Endodermal cell (in vitro differentiated cells): ENCODE measurements at regions not wholly inside any gene's neighbourhood (a gene's known extent, or its start where the extent isn't known, plus 50 kb on each side); places are given as distances from the start of the nearest gene placed in this dataset.

ENCODE experiments used
- DNase-seq: peaks from one replicate; pipeline ENCODE4 v3.0.0-alpha.2; 2017
- H3K27ac ChIP-seq: 2 replicates; pipeline ENCODE4 v1.5.1; 2013; ENCODE audit warnings: mild to moderate bottlenecking, low read depth, low read length, moderate library complexity
- H3K27me3 ChIP-seq: 2 replicates; pipeline ENCODE4 v1.6.1; 2013; ENCODE audit warnings: mild to moderate bottlenecking, low read length, moderate library complexity; ENCODE audit not compliant: insufficient read depth, control insufficient read depth, poor library complexity, severe bottlenecking
- H3K36me3 ChIP-seq: 2 replicates; pipeline ENCODE4 v1.7.0; 2013; ENCODE audit warnings: mild to moderate bottlenecking, low read length, moderate library complexity; ENCODE audit not compliant: control insufficient read depth, insufficient read depth
- H3K4me1 ChIP-seq: one replicate; pipeline ENCODE4 v1.7.0; 2013; ENCODE audit warnings: low read length; ENCODE audit not compliant: control insufficient read depth, insufficient read depth
- H3K4me3 ChIP-seq: 2 replicates; pipeline ENCODE4 v1.5.1; 2013; ENCODE audit warnings: mild to moderate bottlenecking, low read length, moderate library complexity
- H3K9ac ChIP-seq: 2 replicates; pipeline ENCODE4 v1.6.1; 2013; ENCODE audit warnings: mild to moderate bottlenecking, low read length, moderate library complexity; ENCODE audit not compliant: poor library complexity, severe bottlenecking; ENCODE audit errors: extremely low read depth
- H3K9me3 ChIP-seq: 2 replicates; pipeline ENCODE4 v1.6.1; 2013; ENCODE audit warnings: mild to moderate bottlenecking, low read length, moderate library complexity; ENCODE audit not compliant: control insufficient read depth
- H3K27ac Mint-ChIP-seq: 2 replicates; pipeline ENCODE4 v1.8.0; 2020; ENCODE audit warnings: mixed read lengths
- H3K27me3 Mint-ChIP-seq: 2 replicates; pipeline ENCODE4 v1.8.0; 2021; ENCODE audit warnings: mild to moderate bottlenecking, mixed read lengths; ENCODE audit not compliant: insufficient read depth
- H3K36me3 Mint-ChIP-seq: 2 replicates; pipeline ENCODE4 v1.8.0; 2020; ENCODE audit warnings: low read depth, mixed read lengths
- H3K4me1 Mint-ChIP-seq: 2 replicates; pipeline ENCODE4 v1.8.0; 2020; ENCODE audit warnings: mixed read lengths
- H3K4me3 Mint-ChIP-seq: 2 replicates; pipeline ENCODE4 v1.8.0; 2020; ENCODE audit warnings: mild to moderate bottlenecking, moderate library complexity, mixed read lengths
- H3K9me3 Mint-ChIP-seq: 2 replicates; pipeline ENCODE4 v1.8.0; 2020; ENCODE audit warnings: mild to moderate bottlenecking, mixed read lengths
- WGBS, 2 experiments: methylation state at CpG; one replicate each; pipeline versions ENCODE4 v1.1.5 to v1.1.7; 2013; ENCODE audit warnings: missing lambda C conversion rate in 2 of 2, mixed read lengths in 1 of 2; ENCODE audit not compliant: insufficient coverage in 1 of 2, insufficient read length in 1 of 2; 5-methylcytosine and 5-hydroxymethylcytosine counted together
- TF ChIP-seq, protein P1 (sequence below): fragments of 200-600 bp; sonication (generic); conservative IDR thresholded peaks from 2 replicates; pipeline ENCODE4 v1.5.0; 2021; ENCODE audit warnings: antibody characterized with exemption, mild to moderate bottlenecking

DNA sequence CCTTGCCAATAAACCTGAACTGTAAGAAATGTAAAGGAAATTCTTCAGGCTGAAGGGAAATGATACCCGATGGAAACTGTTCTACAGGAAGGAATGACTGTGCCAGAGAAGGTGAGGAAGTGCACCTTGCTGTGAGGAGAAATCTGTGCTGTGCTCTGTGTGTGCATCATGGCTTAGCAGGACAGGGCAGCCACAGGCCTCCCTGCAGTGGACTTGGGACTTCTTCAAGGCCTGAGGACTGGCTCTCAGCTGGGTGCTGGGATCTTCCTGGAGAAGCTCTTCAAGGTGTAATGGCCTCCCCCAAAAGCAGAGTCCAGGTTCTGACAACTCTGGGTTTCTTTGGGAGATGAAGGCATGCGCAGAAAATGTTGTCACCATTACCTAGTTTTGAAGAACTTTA is 145.1 kb downstream of the UQCRFS1 start:
- H3K9me3 Mint-ChIP-seq = no peaks in the 10 kb centered on the region
- Histone ChIP-seq H3K4me1 (peaks cover 7% of the 10 kb centered on the region), H3K27me3 (peaks cover 28% of the 10 kb centered on the region), H3K9me3 (peaks cover 6% of the 10 kb centered on the region), H3K4me3 (no peak overlapping the region), H3K27ac (no peak overlapping the region), H3K36me3 (no peaks in the 10 kb centered on the region), H3K9ac (no peak overlapping the region)
- H3K27ac Mint-ChIP-seq = no peak overlapping the region
- DNase-seq = peak; percentile 17
- no peak overlapping the region for H3K4me3 Mint-ChIP-seq
- H3K4me1 Mint-ChIP-seq = peaks cover 22% of the 10 kb centered on the region
- TF ChIP-seq, protein P1, sequence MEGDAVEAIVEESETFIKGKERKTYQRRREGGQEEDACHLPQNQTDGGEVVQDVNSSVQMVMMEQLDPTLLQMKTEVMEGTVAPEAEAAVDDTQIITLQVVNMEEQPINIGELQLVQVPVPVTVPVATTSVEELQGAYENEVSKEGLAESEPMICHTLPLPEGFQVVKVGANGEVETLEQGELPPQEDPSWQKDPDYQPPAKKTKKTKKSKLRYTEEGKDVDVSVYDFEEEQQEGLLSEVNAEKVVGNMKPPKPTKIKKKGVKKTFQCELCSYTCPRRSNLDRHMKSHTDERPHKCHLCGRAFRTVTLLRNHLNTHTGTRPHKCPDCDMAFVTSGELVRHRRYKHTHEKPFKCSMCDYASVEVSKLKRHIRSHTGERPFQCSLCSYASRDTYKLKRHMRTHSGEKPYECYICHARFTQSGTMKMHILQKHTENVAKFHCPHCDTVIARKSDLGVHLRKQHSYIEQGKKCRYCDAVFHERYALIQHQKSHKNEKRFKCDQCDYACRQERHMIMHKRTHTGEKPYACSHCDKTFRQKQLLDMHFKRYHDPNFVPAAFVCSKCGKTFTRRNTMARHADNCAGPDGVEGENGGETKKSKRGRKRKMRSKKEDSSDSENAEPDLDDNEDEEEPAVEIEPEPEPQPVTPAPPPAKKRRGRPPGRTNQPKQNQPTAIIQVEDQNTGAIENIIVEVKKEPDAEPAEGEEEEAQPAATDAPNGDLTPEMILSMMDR = no peak
- peaks cover 62% of the 10 kb centered on the region for H3K27me3 Mint-ChIP-seq
- 90 to 100% methylated on average over 1 to 2 of the region's 2 CpGs for WGBS, 2 experiments
- no peaks in the 10 kb centered on the region for H3K36me3 Mint-ChIP-seq

DNA sequence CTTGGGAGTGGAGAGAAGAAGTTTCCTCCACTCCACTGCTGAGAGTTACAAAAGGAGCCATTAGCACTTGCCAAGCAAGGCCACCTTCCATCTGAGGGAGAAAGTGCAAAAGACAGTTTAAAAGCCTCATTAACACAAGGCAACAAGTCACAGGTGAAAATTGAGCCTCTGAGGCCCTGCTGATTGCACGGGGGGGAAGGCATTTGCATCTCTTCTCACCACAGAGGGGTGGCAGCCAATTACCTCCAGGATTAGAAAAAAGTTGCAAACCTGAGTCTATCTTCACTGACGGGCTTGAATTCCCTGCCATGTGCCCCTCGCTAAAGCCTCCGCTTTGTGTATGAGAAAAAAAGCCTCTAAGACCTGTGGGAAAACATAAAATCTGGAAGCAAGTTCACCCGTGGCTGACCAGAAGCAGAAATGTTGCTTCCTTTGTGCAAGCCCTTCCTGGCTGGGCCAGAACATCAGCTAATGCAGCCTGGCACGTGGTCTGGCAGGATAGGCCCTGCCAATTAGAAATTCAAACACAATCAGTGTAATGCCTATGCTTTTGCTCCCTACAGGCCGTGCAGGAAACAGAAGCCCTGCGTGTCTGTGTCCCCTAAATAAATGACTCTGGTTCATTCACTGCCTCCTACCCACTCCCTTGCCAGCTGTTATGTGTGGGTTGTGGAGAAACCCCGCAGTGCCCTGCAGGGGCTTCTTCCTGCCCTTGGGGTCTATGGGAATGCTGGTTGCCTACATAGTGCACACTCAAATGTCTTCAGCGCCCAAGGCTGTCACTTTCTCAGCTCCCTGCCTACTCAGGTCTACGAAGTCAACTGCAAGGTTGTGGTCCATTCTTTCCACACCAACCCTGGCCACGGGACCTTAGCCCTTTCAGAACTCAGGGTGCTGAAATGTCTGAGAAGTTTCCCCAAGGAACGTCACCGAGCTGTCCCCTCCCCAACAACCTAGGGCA is 150.2 kb downstream of the UQCRFS1 start:
- Mint-ChIP-seq H3K4me1 (peaks cover 49% of the 10 kb centered on the region), H3K36me3 (no peaks in the 10 kb centered on the region), H3K9me3 (no peaks in the 10 kb centered on the region), H3K4me3 (peak overlapping the region; percentile 6), H3K27ac (peak overlapping the region; percentile 80), H3K27me3 (peaks cover 83% of the 10 kb centered on the region)
- Histone ChIP-seq H3K9me3 (peaks cover 6% of the 10 kb centered on the region), H3K27me3 (peaks cover 68% of the 10 kb centered on the region), H3K4me1 (peaks cover 19% of the 10 kb centered on the region), H3K27ac (no peak overlapping the region), H3K36me3 (no peaks in the 10 kb centered on the region), H3K4me3 (no peak overlapping the region), H3K9ac (no peak overlapping the region)
- TF ChIP-seq, protein P1 = no peak
- WGBS, 2 experiments = 43 to 56% methylated on average over 11 to 14 of the region's 14 CpGs
- DNase-seq = peak; percentile 92

DNA sequence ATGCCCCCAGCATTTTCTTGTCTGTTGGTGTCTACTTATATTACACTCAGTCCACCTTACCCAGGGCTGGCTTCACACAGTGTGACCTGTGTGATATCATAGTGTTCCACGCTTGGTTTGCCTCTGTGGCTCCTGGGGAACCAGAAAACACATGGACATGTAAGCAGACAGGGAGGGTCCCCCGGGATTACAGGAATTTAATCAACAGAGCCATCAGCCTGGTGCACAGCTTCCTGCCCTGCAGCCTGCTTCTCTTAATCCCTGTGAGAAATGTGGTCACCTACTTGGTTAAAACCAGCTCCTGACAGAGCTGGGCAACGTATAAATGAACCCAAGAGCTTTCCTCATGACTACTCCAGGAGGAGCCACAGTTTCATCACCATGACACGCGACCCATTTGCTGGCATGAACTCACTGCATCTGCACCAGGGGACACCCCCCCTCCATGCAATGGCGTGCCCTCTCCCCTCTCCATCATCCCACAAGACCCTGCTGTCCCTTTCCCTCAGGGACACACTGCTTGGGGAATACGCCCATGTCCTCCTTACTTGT is 152.1 kb downstream of the UQCRFS1 start:
- no peak overlapping the region for H3K9ac ChIP-seq
- Mint-ChIP-seq H3K9me3 (no peaks in the 10 kb centered on the region), H3K4me3 (no peak overlapping the region), H3K4me1 (peaks cover 49% of the 10 kb centered on the region), H3K27me3 (peaks cover 89% of the 10 kb centered on the region), H3K36me3 (no peaks in the 10 kb centered on the region), H3K27ac (peak overlapping the region; percentile 70)
- WGBS, 2 experiments = 85 to 87% methylated on average over 4 to 7 of the region's 7 CpGs
- no peak overlapping the region for H3K4me3 ChIP-seq
- peaks cover 19% of the 10 kb centered on the region for H3K4me1 ChIP-seq
- no peak overlapping the region for H3K27ac ChIP-seq
- H3K27me3 ChIP-seq = peaks cover 84% of the 10 kb centered on the region
- DNase-seq = peak; percentile 48
- TF ChIP-seq, protein P1 = no peak
- no peaks in the 10 kb centered on the region for H3K9me3 ChIP-seq
- no peaks in the 10 kb centered on the region for H3K36me3 ChIP-seq
